BJ (cell line): ENCODE measurements at regions not wholly inside any gene's neighbourhood (a gene's known extent, or its start where the extent isn't known, plus 50 kb on each side); places are given as distances from the start of the nearest gene placed in this dataset.
"Not testable (repeated sequence)": the region's sequence is repeated elsewhere in the genome, so short reads cannot be mapped to it uniquely, and the experiment has no call there.

Experiments used
- CTCF ChIA-PET: fragments of 350-600 bp; formaldehyde crosslinking; extraction: SDS; loops from one replicate; lab custom pipeline; 2021; ENCODE audit warnings: antibody characterized with exemption, inconsistent platforms; lab: Yijun Ruan, JAX
- POLR2A ChIA-PET: fragments of 300-600 bp; sonication (Branson Sonifier 250); formaldehyde crosslinking; extraction: SDS; loops from one replicate; lab custom pipeline; 2021; ENCODE audit warnings: antibody characterized with exemption; lab: Charles Lee
- DNase-seq: peaks from one replicate; pipeline ENCODE4 v3.0.0-alpha.2; 2011; ENCODE audit warnings: low read depth
- H3K27me3 ChIP-seq: 2 replicates; pipeline ENCODE4 v1.6.0; 2011; ENCODE audit warnings: low read length; ENCODE audit not compliant: control insufficient read depth, insufficient read depth
- H3K36me3 ChIP-seq: 2 replicates; pipeline ENCODE4 v1.5.1; 2011; ENCODE audit warnings: low read length; ENCODE audit not compliant: control insufficient read depth, insufficient read depth
- H3K4me3 ChIP-seq: 2 replicates; pipeline ENCODE4 v1.5.1; 2011; ENCODE audit warnings: low read depth, mild to moderate bottlenecking, control low read depth, low read length
- CTCF ChIP-seq: IDR thresholded peaks from 2 replicates; pipeline ENCODE4 v1.5.1; 2011; ENCODE audit warnings: low read depth, mild to moderate bottlenecking, control low read depth, inconsistent platforms, low read length, moderate library complexity; ENCODE audit not compliant: insufficient read depth

DNA sequence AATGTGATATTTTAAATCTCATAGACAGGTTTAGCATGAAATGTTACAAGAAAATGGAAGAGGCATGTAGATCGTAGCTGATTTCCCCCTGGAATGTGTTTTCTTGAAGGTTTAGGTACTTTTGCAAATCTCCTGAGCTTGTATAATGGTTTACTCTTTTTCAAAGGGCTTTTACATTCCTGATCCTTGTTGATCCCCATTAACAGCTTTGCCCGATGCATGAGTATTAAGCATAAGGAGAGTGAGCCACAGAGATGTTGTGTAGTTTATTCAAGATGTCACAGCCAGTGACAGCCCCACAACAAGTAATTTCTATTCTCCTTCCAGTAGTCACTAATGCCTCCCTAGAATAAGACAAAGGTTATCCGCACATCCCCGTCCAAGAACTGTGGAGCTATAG is 103.7 kb downstream of the SKIDA1 start:
- Histone ChIP-seq H3K4me3 (no peak overlapping the region), H3K27me3 (no peaks in the 10 kb centered on the region), H3K36me3 (no peaks in the 10 kb centered on the region)
- TF ChIP-seq CTCF, result no peak
- CTCF ChIA-PET, result no interaction called here
- no peak for DNase-seq
- POLR2A ChIA-PET, result no interaction called here

DNA sequence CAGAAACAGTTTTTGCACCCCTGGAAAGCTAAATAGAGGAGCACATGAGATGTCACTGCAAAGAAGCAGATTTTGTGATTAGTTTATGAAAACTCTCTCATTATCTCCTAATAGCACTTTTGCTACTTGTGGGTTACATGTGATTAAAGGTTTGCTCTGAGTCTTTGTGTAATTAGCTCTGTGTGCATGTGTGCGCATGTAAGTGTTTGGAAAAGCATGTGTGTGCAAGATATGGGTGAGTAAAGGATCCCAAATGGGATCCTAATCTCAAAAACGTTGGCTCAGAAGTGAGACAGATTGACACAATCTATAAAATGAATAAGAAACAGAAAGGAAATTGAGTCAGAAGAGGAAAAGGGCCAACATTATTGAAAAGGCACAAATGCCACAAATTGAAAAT is 104.5 kb downstream of the SKIDA1 start:
- no peaks in the 10 kb centered on the region for H3K27me3 ChIP-seq
- H3K4me3 ChIP-seq, result no peak overlapping the region
- H3K36me3 ChIP-seq, result no peaks in the 10 kb centered on the region
- CTCF ChIA-PET, result interaction anchor here (0.6 to 1.1 kb wide), 3 partner anchors 53 to 75 kb away, joined by 3 read pairs; no protein-coding TSS in a partner anchor
- DNase-seq, result no peak
- TF ChIP-seq CTCF, result no peak
- POLR2A ChIA-PET, result no interaction called here

GRCh38 chr10:21418981-21419576 is 106.4 kb downstream of the SKIDA1 start:
- CTCF ChIA-PET, result not testable (repeated sequence)

DNA sequence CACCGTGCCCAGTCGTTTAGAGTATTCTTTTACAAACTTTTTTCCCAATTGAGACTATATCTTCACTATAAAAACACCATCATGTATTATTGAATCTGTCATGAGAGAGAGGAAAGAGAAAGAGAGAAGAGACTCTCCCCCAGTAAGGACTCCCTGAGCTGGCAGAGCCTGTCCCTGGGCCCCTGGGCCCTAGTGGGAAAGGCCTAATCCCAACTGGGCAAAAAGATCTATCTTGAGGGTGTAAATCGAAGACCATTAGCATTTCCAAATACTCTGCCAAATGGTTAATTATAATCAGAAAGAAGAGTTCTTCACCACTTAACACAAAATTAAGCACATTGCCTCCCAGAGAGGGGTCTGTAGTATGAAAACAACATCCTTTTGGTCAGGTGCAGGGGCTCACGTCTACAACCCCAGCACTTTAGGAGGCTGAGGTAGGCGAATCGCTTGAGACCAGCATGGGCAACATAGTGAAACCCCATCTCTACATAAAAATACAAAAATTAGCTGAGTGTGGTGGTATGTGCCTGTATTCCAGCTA is 108.2 kb downstream of the SKIDA1 start:
- DNase-seq, result no peak
- Histone ChIP-seq H3K4me3 (no peak overlapping the region), H3K27me3 (no peaks in the 10 kb centered on the region), H3K36me3 (no peaks in the 10 kb centered on the region)
- POLR2A ChIA-PET, result no interaction called here
- CTCF ChIA-PET, result interaction anchor here (1.2 kb wide), 1 partner anchor 18 kb away, joined by 4 read pairs; no protein-coding TSS in a partner anchor
- no peak for TF ChIP-seq CTCF

More at GRCh38 chr10:21418981-21419576, 106.4 kb downstream of the SKIDA1 start:
- not testable (repeated sequence) for DNase-seq, H3K27me3 ChIP-seq, H3K4me3 ChIP-seq, H3K36me3 ChIP-seq
- POLR2A ChIA-PET, result interaction anchor here (0.6 to 0.7 kb wide), 3 partner anchors 9 to 127 kb away, joined by 7 to 10 read pairs (median 8); no protein-coding TSS in a partner anchor

DNA sequence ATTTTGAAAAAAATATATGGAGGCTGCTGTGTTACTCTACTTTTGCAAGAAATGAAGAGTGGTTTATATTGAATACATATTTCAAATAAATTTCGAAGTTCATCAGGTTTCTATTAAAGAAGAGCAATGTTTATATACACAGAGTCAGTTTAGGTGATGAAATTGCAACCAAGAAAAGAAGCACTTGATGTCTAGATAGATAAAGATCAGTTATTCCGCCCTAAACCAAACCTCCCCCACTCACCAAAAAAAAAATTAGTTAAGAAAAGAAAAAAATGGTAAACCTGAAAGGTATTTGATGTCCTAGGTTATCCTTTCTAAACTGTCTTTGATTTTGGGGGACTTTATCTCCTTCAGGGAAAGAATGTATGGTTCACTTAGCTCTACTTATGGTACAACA is 111.8 kb downstream of the SKIDA1 start:
- ChIA-PET CTCF (no interaction called here), POLR2A (no interaction called here)
- Histone ChIP-seq H3K27me3 (no peaks in the 10 kb centered on the region), H3K4me3 (no peak overlapping the region), H3K36me3 (no peaks in the 10 kb centered on the region)
- DNase-seq, result no peak
- TF ChIP-seq CTCF, result no peak
